ENCODE measurements at regions not wholly inside any gene's neighbourhood (a gene's known extent, or its start where the extent isn't known, plus 50 kb on each side); places are given as distances from the start of the nearest gene placed in this dataset.

- no peaks in the 10 kb centered on the region for H3K36me3 ChIP-seq (ENCODE audit: control insufficient read depth in 2 of 2, insufficient read depth in 2 of 2, low read length in 1 of 2)
- no peaks in the 10 kb centered on the region for H3K27me3 ChIP-seq (ENCODE audit: control insufficient read depth in 1 of 2, insufficient read depth in 2 of 2, low read length in 2 of 2)
- no peaks in the 10 kb centered on the region for H3K9me3 ChIP-seq (ENCODE audit: control insufficient read depth in 2 of 2, insufficient read depth in 1 of 2, low read depth in 1 of 2, low read length in 1 of 2)
- 88 to 97% methylated on average over 2 of the region's 2 CpGs for WGBS, 2 donors
- no peak overlapping the region for H3K27ac ChIP-seq (ENCODE audit: low read depth in 2 of 2, low read length in 1 of 2)
- H3K4me3 ChIP-seq (ENCODE audit: low read depth in 1 of 2, low read length in 2 of 2) = no peak overlapping the region
- H3K4me1 ChIP-seq (ENCODE audit: control insufficient read depth in 2 of 2, insufficient read depth in 2 of 2, low read length in 1 of 2) = peaks cover 0 to 2% of the 10 kb centered on the region in 2 donors
Measured at GRCh38 chr1:30044656-30045144, 678.7 kb downstream of the MATN1 start.

GRCh38 chr1:30043731-30044408, 679.5 kb downstream of the MATN1 start:
- WGBS, 2 donors = 44 to 67% methylated on average over 1 of the region's 1 CpG
- Histone ChIP-seq H3K27ac (ENCODE audit: low read depth in 2 of 2, low read length in 1 of 2) (no peak overlapping the region), H3K9me3 (ENCODE audit: control insufficient read depth in 2 of 2, insufficient read depth in 1 of 2, low read depth in 1 of 2, low read length in 1 of 2) (no peaks in the 10 kb centered on the region), H3K36me3 (ENCODE audit: control insufficient read depth in 2 of 2, insufficient read depth in 2 of 2, low read length in 1 of 2) (no peaks in the 10 kb centered on the region), H3K4me3 (ENCODE audit: low read depth in 1 of 2, low read length in 2 of 2) (no peak overlapping the region), H3K4me1 (ENCODE audit: control insufficient read depth in 2 of 2, insufficient read depth in 2 of 2, low read length in 1 of 2) (peaks cover 0 to 2% of the 10 kb centered on the region in 2 donors), H3K27me3 (ENCODE audit: control insufficient read depth in 1 of 2, insufficient read depth in 2 of 2, low read length in 2 of 2) (no peaks in the 10 kb centered on the region)

- H3K4me1 ChIP-seq (ENCODE audit: control insufficient read depth in 2 of 2, insufficient read depth in 2 of 2, low read length in 1 of 2) = peaks cover 0 to 2% of the 10 kb centered on the region in 2 donors
- 65 to 78% methylated on average over 2 of the region's 2 CpGs for WGBS, 2 donors
- no peak overlapping the region for H3K27ac ChIP-seq (ENCODE audit: low read depth in 2 of 2, low read length in 1 of 2)
- no peak overlapping the region for H3K4me3 ChIP-seq (ENCODE audit: low read depth in 1 of 2, low read length in 2 of 2)
- H3K36me3 ChIP-seq (ENCODE audit: control insufficient read depth in 2 of 2, insufficient read depth in 2 of 2, low read length in 1 of 2) = no peaks in the 10 kb centered on the region
- H3K9me3 ChIP-seq (ENCODE audit: control insufficient read depth in 2 of 2, insufficient read depth in 1 of 2, low read depth in 1 of 2, low read length in 1 of 2) = no peaks in the 10 kb centered on the region
- H3K27me3 ChIP-seq (ENCODE audit: control insufficient read depth in 1 of 2, insufficient read depth in 2 of 2, low read length in 2 of 2) = no peaks in the 10 kb centered on the region
Measured at GRCh38 chr1:30043256-30043655, 680.1 kb downstream of the MATN1 start.

- 93 to 96% methylated on average over 2 of the region's 2 CpGs for WGBS, 2 donors
Measured at GRCh38 chr1:30042438-30043147, 680.8 kb downstream of the MATN1 start.

GRCh38 chr1:30041741-30042437, 681.5 kb downstream of the MATN1 start:
- Histone ChIP-seq H3K36me3 (ENCODE audit: control insufficient read depth in 2 of 2, insufficient read depth in 2 of 2, low read length in 1 of 2) (no peaks in the 10 kb centered on the region), H3K27me3 (ENCODE audit: control insufficient read depth in 1 of 2, insufficient read depth in 2 of 2, low read length in 2 of 2) (no peaks in the 10 kb centered on the region), H3K27ac (ENCODE audit: low read depth in 2 of 2, low read length in 1 of 2) (no peak overlapping the region), H3K9me3 (ENCODE audit: control insufficient read depth in 2 of 2, insufficient read depth in 1 of 2, low read depth in 1 of 2, low read length in 1 of 2) (no peaks in the 10 kb centered on the region), H3K4me1 (ENCODE audit: control insufficient read depth in 2 of 2, insufficient read depth in 2 of 2, low read length in 1 of 2) (peaks cover 0 to 2% of the 10 kb centered on the region in 2 donors), H3K4me3 (ENCODE audit: low read depth in 1 of 2, low read length in 2 of 2) (no peak overlapping the region)
- WGBS, 2 donors = 87 to 88% methylated on average over 8 of the region's 8 CpGs

More at GRCh38 chr1:30042438-30043147, 680.8 kb downstream of the MATN1 start:
- H3K27me3 ChIP-seq (ENCODE audit: control insufficient read depth in 1 of 2, insufficient read depth in 2 of 2, low read length in 2 of 2) = no peaks in the 10 kb centered on the region
- H3K4me3 ChIP-seq (ENCODE audit: low read depth in 1 of 2, low read length in 2 of 2) = no peak overlapping the region
- H3K27ac ChIP-seq (ENCODE audit: low read depth in 2 of 2, low read length in 1 of 2) = no peak overlapping the region
- H3K4me1 ChIP-seq (ENCODE audit: control insufficient read depth in 2 of 2, insufficient read depth in 2 of 2, low read length in 1 of 2) = peaks cover 0 to 2% of the 10 kb centered on the region in 2 donors
- H3K36me3 ChIP-seq (ENCODE audit: control insufficient read depth in 2 of 2, insufficient read depth in 2 of 2, low read length in 1 of 2) = no peaks in the 10 kb centered on the region
- H3K9me3 ChIP-seq (ENCODE audit: control insufficient read depth in 2 of 2, insufficient read depth in 1 of 2, low read depth in 1 of 2, low read length in 1 of 2) = no peaks in the 10 kb centered on the region

- Histone ChIP-seq H3K36me3 (ENCODE audit: control insufficient read depth in 2 of 2, insufficient read depth in 2 of 2, low read length in 1 of 2) (no peaks in the 10 kb centered on the region), H3K4me1 (ENCODE audit: control insufficient read depth in 2 of 2, insufficient read depth in 2 of 2, low read length in 1 of 2) (peaks cover 0 to 2% of the 10 kb centered on the region in 2 donors), H3K27ac (ENCODE audit: low read depth in 2 of 2, low read length in 1 of 2) (no peak overlapping the region), H3K9me3 (ENCODE audit: control insufficient read depth in 2 of 2, insufficient read depth in 1 of 2, low read depth in 1 of 2, low read length in 1 of 2) (no peaks in the 10 kb centered on the region), H3K27me3 (ENCODE audit: control insufficient read depth in 1 of 2, insufficient read depth in 2 of 2, low read length in 2 of 2) (no peaks in the 10 kb centered on the region), H3K4me3 (ENCODE audit: low read depth in 1 of 2, low read length in 2 of 2) (no peak overlapping the region)
- WGBS, 2 donors = 83 to 84% methylated on average over 8 of the region's 8 CpGs
Measured at GRCh38 chr1:30040081-30041019, 683.0 kb downstream of the MATN1 start.

GRCh38 chr1:30039354-30040080, 683.9 kb downstream of the MATN1 start:
- 75 to 76% methylated on average over 10 of the region's 10 CpGs for WGBS, 2 donors
- no peaks in the 10 kb centered on the region for H3K36me3 ChIP-seq (ENCODE audit: control insufficient read depth in 2 of 2, insufficient read depth in 2 of 2, low read length in 1 of 2)

GRCh38 chr1:30038134-30039025, 685.0 kb downstream of the MATN1 start:
- Histone ChIP-seq H3K4me3 (ENCODE audit: low read depth in 1 of 2, low read length in 2 of 2) (no peak overlapping the region), H3K27ac (ENCODE audit: low read depth in 2 of 2, low read length in 1 of 2) (no peak overlapping the region), H3K4me1 (ENCODE audit: control insufficient read depth in 2 of 2, insufficient read depth in 2 of 2, low read length in 1 of 2) (peaks cover 2% of the 10 kb centered on the region in 2 donors), H3K36me3 (ENCODE audit: control insufficient read depth in 2 of 2, insufficient read depth in 2 of 2, low read length in 1 of 2) (no peaks in the 10 kb centered on the region), H3K27me3 (ENCODE audit: control insufficient read depth in 1 of 2, insufficient read depth in 2 of 2, low read length in 2 of 2) (no peaks in the 10 kb centered on the region), H3K9me3 (ENCODE audit: control insufficient read depth in 2 of 2, insufficient read depth in 1 of 2, low read depth in 1 of 2, low read length in 1 of 2) (no peaks in the 10 kb centered on the region)
- 70 to 77% methylated on average over 8 to 9 of the region's 9 CpGs for WGBS, 2 donors

More at GRCh38 chr1:30039354-30040080, 683.9 kb downstream of the MATN1 start:
- no peak overlapping the region for H3K27ac ChIP-seq (ENCODE audit: low read depth in 2 of 2, low read length in 1 of 2)
- no peaks in the 10 kb centered on the region for H3K9me3 ChIP-seq (ENCODE audit: control insufficient read depth in 2 of 2, insufficient read depth in 1 of 2, low read depth in 1 of 2, low read length in 1 of 2)
- no peak overlapping the region for H3K4me3 ChIP-seq (ENCODE audit: low read depth in 1 of 2, low read length in 2 of 2)
- no peaks in the 10 kb centered on the region for H3K27me3 ChIP-seq (ENCODE audit: control insufficient read depth in 1 of 2, insufficient read depth in 2 of 2, low read length in 2 of 2)
- peaks cover 0 to 2% of the 10 kb centered on the region in 2 donors for H3K4me1 ChIP-seq (ENCODE audit: control insufficient read depth in 2 of 2, insufficient read depth in 2 of 2, low read length in 1 of 2)

All from esophagus (tissue), 2 donors.